H54 (cell line): ENCODE measurements at regions not wholly inside any gene's neighbourhood (a gene's known extent, or its start where the extent isn't known, plus 50 kb on each side); places are given as distances from the start of the nearest gene placed in this dataset.

ENCODE experiments used
- DNase-seq: peaks from one replicate; pipeline ENCODE4 v3.0.0; 2011; ENCODE audit warnings: low spot score, mixed read lengths; ENCODE audit not compliant: insufficient read length
- FAIRE-seq: peaks from 3 replicates; lab custom pipeline; 2011; peaks lifted over from hg19 to GRCh38; lab: Jason Lieb, UNC
- POLR2A ChIP-seq: IDR thresholded peaks from 2 replicates; pipeline ENCODE4 v1.6.1; 2011; ENCODE audit warnings: low read depth, mild to moderate bottlenecking, low read length

DNA sequence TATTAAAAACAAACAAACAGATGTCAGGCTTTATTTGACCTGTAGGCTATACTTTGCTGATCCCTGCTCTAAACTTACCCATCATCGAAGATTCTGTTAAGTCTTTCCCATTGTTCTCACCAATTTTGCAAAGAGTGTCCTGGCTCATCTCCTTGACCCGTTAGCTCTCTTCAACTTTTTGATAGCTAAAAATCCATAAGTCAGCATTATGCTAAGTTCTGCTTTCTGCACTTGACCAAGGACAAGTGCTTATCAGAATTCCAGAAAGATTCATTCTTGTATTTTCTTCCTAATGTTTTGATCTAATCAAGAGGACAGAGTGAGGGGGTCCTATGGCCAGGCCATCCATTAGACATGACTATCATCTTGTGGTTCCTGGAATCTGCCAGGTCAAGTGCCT is 503.5 kb downstream of the FUT8 start:
- no peak for TF ChIP-seq POLR2A
- no peak for DNase-seq
- no peak for FAIRE-seq

GRCh38 chr14:65920996-65921395 is 508.5 kb downstream of the FUT8 start:
- DNase-seq (no peak), FAIRE-seq (no peak)
- no peak for TF ChIP-seq POLR2A

DNA sequence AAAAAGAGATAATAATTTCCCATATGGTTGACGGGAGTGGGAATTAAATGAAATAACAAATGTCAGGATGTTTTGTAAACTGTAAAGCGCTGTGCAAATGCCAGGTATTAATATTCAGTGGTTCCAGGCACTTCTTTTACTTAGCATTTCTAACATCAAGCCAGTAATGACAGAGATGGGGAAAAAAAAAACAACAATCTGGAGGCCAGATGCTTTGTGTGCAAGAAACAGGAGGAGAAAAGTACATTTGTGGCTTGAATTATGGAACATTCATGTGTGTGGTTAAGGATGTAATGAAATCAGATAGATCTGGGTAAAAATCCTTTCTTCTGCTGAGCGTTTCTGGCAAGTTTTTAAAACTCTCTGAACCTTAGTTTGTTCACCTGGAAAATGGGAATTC is 509.6 kb downstream of the FUT8 start:
- DNase-seq (no peak), FAIRE-seq (no peak)
- TF ChIP-seq POLR2A = no peak

- TF ChIP-seq POLR2A = no peak
- no peak for DNase-seq
- FAIRE-seq = no peak
Observed at GRCh38 chr14:65926504-65926903, 514.0 kb downstream of the FUT8 start.

DNA sequence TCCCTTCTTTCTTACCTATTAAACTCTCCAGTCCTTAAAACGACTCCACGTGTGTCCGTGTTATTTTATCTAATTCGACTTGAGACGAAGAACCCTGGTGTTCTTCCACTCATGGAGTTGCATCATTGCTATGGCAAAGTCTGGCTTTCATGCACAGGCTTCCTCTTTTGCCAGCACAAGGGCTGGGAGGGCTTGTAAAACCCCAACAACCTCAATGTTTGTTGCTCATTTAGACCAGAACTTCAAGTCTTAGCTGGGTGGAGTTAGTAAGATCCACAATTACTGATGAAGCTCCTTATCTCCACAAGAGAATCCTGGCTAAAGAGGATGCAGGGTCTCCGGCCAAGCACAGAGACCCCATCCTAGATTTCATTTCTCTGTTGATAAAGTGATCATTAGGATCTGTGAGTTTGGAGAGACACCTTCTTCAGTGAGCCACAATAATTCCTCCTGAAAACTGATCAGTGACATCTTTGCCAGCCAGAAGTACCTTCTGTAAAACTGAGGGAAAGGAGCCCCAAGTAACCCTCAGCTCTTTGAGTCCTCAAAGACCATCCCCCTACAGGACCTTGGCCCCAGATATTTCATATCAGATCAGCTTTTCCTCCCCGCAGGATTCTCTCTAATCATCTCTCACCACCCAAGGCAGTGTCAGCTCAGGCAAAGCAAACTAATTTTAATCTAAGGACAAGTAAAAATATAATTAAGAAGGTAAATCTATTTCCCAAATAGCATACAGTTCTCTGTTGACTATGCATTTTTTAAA is 514.6 kb downstream of the FUT8 start:
- no peak for TF ChIP-seq POLR2A
- FAIRE-seq = no peak
- no peak for DNase-seq

- TF ChIP-seq POLR2A = no peak
- no peak for FAIRE-seq
Observed at GRCh38 chr14:65927931-65928356, 515.4 kb downstream of the FUT8 start.

DNA sequence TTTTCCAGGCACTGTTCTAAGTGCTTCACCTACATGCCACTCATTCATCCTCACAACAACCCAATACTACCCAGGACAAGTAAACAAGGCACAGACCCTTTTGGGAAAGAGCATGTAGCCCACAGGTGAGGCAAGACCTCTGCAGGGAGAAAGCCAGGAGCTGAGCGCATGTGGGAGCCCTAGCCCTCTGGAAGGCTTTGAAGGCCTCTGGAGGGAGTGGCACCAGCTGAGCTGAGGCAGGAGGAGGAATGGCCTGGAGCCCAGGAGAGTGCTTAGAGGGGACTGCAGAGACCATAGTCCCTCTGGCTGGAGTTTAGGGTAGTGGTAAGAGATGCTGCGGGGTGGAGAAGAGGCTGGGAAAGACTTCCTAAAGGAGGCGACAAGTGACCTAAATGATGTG is 516.5 kb downstream of the FUT8 start:
- TF ChIP-seq POLR2A = no peak

More at GRCh38 chr14:65927931-65928356, 515.4 kb downstream of the FUT8 start:
- no peak for DNase-seq

GRCh38 chr14:65933400-65934069 is 521.0 kb downstream of the FUT8 start:
- FAIRE-seq (no peak), DNase-seq (no peak)
- no peak for TF ChIP-seq POLR2A

More for the DNA sequence above, 516.5 kb downstream of the FUT8 start:
- no peak for DNase-seq
- no peak for FAIRE-seq

- FAIRE-seq = no peak
Observed at GRCh38 chr14:65934070-65934435, 521.5 kb downstream of the FUT8 start.

GRCh38 chr14:65936342-65936975 is 523.9 kb downstream of the FUT8 start:
- DNase-seq (no peak), FAIRE-seq (no peak)
- TF ChIP-seq POLR2A = no peak

More at GRCh38 chr14:65934070-65934435, 521.5 kb downstream of the FUT8 start:
- DNase-seq = no peak
- no peak for TF ChIP-seq POLR2A

DNA sequence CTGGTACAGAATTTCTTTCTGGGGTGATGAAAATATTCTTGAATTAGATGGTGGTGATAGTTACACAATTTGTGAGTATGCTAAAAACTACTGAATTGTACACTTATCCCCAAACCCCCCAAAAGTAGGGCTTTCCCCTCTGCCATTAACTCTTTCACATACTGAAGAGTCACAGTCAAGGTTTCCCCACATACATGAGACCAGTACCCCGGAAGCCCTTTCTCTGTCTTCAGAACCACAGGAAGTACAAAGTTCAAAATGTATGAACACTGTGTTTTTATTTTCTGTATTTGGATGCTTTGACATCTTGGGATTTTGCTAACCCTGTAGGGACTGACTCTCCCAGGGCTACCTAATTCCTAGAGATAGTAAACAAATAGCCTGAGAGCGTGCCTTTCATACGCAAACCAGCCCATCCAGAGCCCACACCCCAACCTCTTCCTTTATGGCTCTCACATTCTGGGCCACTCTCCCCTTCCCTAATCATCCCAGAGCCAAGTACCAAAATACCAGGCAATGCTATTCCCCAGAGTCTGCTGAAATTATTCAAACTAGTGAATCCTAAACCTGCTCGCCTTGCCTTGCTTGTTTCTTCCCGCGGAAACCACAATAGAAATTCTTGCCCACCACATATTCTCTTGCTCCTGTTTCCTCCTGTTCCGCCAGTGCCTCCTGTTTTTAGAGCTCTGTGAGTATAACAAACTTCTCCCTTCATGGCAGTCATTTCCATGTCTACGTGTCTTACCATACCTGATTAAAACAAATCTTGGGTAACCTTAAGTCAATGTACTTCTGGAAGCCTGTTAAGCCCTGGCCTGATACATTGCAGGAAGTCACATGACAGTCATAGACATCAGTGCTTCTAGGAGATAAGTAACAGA is 524.8 kb downstream of the FUT8 start:
- FAIRE-seq = no peak
- DNase-seq = no peak
- no peak for TF ChIP-seq POLR2A

- FAIRE-seq (no peak), DNase-seq (no peak)
- TF ChIP-seq POLR2A = no peak
Observed at GRCh38 chr14:65937960-65938316, 525.4 kb downstream of the FUT8 start.

GRCh38 chr14:65938738-65939137 is 526.2 kb downstream of the FUT8 start:
- FAIRE-seq (no peak), DNase-seq (no peak)
- TF ChIP-seq POLR2A = no peak
